Suprapubic skin (tissue), 4 donors: ENCODE measurements at regions not wholly inside any gene's neighbourhood (a gene's known extent, or its start where the extent isn't known, plus 50 kb on each side); places are given as distances from the start of the nearest gene placed in this dataset.

Experiments
- DNase-seq, 2 donors: peaks; one replicate each; pipeline ENCODE4 v3.0.0-alpha.2; 2019; ENCODE audit warnings: low spot score in 2 of 2
- H3K27ac ChIP-seq: fragments of 200-600 bp; sonication (generic); one replicate; pipeline ENCODE4 v1.5.1; 2019
- H3K27me3 ChIP-seq: fragments of 200-600 bp; sonication (generic); one replicate; pipeline ENCODE4 v1.5.1; 2019
- H3K36me3 ChIP-seq: fragments of 200-600 bp; sonication (generic); one replicate; pipeline ENCODE4 v1.5.1; 2019
- H3K4me1 ChIP-seq: fragments of 200-600 bp; sonication (generic); one replicate; pipeline ENCODE4 v1.5.1; 2019
- H3K4me3 ChIP-seq: fragments of 200-600 bp; sonication (generic); one replicate; pipeline ENCODE4 v1.5.1; 2019; ENCODE audit warnings: mild to moderate bottlenecking
- H3K9me3 ChIP-seq: fragments of 200-600 bp; sonication (generic); one replicate; pipeline ENCODE4 v1.5.1; 2019
- EP300 ChIP-seq: sonication (generic); formaldehyde crosslinking; IDR thresholded peaks from one replicate; pipeline ENCODE4 v1.6.1; 2017; ENCODE audit warnings: antibody characterized with exemption
- POLR2A ChIP-seq, 2 donors: fragments of 450-650 bp; IDR thresholded peaks; one replicate each; pipeline ENCODE4 v1.6.1; 2017; ENCODE audit warnings: antibody characterized with exemption in 2 of 2, mild to moderate bottlenecking in 2 of 2, moderate library complexity in 2 of 2
- POLR2AphosphoS5 ChIP-seq, 3 donors: sonication (generic); formaldehyde crosslinking; IDR thresholded peaks; one replicate each; pipeline ENCODE4 v1.6.1; 2017; ENCODE audit warnings: antibody characterized with exemption in 3 of 3
- WGBS: methylation state at CpG from one replicate; pipeline ENCODE4 v1.1.5; 2018; 5-methylcytosine and 5-hydroxymethylcytosine counted together
- TF ChIP-seq, protein P1 (sequence below), 2 donors: fragments of 200-600 bp in 1 of 2; fragments of 450-650 bp in 1 of 2; sonication (generic) in 1 of 2; IDR thresholded peaks; one replicate each; pipeline ENCODE4 v1.5.1; 2016 to 2019; ENCODE audit warnings: antibody characterized with exemption in 2 of 2, mild to moderate bottlenecking in 1 of 2, moderate library complexity in 1 of 2

DNA sequence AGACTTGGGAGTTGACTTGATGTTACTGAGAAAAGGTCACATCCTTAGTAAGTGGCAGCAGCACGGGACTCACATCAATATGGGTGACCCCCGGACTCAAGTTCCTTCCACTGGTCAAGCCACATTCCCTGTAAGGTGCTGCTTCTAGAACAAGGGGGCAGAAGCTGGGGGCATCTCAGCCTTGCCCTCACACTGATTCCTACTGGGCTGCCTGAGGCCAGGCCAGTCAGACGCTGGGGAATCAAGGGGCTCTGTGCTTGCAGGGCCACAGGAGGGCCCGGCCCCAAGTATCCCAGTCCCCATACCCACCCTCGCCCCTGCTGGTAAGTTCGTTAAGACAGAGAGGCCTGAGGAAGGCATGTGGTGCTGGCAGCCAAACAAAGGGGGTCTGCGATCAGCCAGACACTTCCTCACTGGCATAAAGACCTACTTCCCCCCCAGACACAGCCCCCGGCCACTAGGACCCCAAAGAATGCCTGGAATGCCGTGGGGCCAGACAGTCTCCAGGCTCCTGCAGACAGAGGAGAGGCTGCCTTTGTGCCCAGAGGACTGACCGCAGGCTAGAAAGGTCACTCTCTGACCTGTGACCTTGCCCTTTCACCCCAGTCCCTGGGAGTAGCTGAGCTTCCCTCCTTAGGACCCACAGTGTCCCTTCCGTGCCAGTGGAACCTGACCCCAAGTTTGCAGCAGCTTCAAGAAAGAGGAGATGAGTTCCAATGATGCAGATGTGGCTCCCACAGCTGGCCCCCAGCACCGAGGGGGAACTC, 83.6 kb downstream of the HS1BP3 start:
- peaks cover 66% of the 10 kb centered on the region for H3K4me1 ChIP-seq
- no peaks in the 10 kb centered on the region for H3K27me3 ChIP-seq
- 87% methylated on average over 6 of the region's 12 CpGs for WGBS
- no peaks in the 10 kb centered on the region for H3K36me3 ChIP-seq
- no peaks in the 10 kb centered on the region for H3K9me3 ChIP-seq
- H3K4me3 ChIP-seq = no peak overlapping the region
- no peak overlapping the region for H3K27ac ChIP-seq
- TF ChIP-seq POLR2A (IDR thresholded peaks at IDR 0.05) (no peak), POLR2AphosphoS5 (IDR thresholded peaks at IDR 0.05) (no peak), EP300 (no peak)
- TF ChIP-seq, protein P1, sequence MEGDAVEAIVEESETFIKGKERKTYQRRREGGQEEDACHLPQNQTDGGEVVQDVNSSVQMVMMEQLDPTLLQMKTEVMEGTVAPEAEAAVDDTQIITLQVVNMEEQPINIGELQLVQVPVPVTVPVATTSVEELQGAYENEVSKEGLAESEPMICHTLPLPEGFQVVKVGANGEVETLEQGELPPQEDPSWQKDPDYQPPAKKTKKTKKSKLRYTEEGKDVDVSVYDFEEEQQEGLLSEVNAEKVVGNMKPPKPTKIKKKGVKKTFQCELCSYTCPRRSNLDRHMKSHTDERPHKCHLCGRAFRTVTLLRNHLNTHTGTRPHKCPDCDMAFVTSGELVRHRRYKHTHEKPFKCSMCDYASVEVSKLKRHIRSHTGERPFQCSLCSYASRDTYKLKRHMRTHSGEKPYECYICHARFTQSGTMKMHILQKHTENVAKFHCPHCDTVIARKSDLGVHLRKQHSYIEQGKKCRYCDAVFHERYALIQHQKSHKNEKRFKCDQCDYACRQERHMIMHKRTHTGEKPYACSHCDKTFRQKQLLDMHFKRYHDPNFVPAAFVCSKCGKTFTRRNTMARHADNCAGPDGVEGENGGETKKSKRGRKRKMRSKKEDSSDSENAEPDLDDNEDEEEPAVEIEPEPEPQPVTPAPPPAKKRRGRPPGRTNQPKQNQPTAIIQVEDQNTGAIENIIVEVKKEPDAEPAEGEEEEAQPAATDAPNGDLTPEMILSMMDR (IDR thresholded peaks at IDR 0.05) = no peak
- no peak for DNase-seq
